HAP-1 (cell line): ENCODE measurements at regions not wholly inside any gene's neighbourhood (a gene's known extent, or its start where the extent isn't known, plus 50 kb on each side); places are given as distances from the start of the nearest gene placed in this dataset.

Experiments used
- DNase-seq, 2 experiments: peaks; one replicate each; pipeline ENCODE4 v3.0.0-alpha.2; 2016 to 2020; ENCODE audit warnings: low spot score in 2 of 2
- H3K27me3 ChIP-seq: fragments of 250-450 bp; sonication (Bioruptor Pico); 2 replicates; pipeline ENCODE4 v1.5.1; 2020; ENCODE audit warnings: low read depth, mild to moderate bottlenecking, moderate library complexity
- H3K36me3 ChIP-seq: fragments of 250-450 bp; sonication (Bioruptor Pico); replicated peaks from 2 replicates; pipeline ENCODE4 v1.5.1; 2020; ENCODE audit warnings: mild to moderate bottlenecking
- H3K4me1 ChIP-seq: fragments of 250-450 bp; sonication (Bioruptor Pico); 2 replicates; pipeline ENCODE4 v1.5.1; 2020; ENCODE audit warnings: mild to moderate bottlenecking
- H3K4me3 ChIP-seq: fragments of 250-450 bp; sonication (Bioruptor Pico); 2 replicates; pipeline ENCODE4 v1.5.1; 2020; ENCODE audit warnings: mild to moderate bottlenecking, moderate library complexity
- H3K9me3 ChIP-seq: fragments of 250-450 bp; sonication (Bioruptor Pico); 2 replicates; pipeline ENCODE4 v1.5.1; 2020; ENCODE audit warnings: mild to moderate bottlenecking, moderate library complexity
- in situ Hi-C: fragments of 300-500 bp; cut with MboI; formaldehyde crosslinking; loops from 3 replicates; pipeline ENCODE4 v1.14.3; 2020; ENCODE audit warnings: low sequenced_read_pairs, inconsistent platforms, mixed read lengths

DNA sequence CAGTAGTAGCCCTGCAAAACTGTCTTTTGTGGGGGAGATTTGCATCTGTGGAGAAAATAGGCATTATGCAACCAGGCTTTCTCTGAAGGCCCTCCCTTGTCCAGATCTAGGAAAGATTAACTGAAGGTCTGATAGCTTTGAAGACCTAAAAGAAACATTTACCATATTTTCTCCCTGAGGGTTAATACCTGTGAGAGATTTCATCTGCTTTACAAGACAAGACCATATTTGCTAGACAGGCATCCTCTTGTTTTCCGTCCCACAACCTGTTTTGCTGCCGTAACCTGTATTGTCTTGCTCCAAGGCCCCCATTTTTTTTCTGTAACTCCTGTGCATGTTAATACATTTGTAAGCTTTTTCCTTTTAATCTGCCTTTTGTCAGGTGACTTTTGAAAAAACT is 1985.2 kb upstream of the CDH9 start:
- no peak overlapping the region for H3K4me3 ChIP-seq
- no peaks in the 10 kb centered on the region for H3K27me3 ChIP-seq
- DNase-seq, result no peak
- H3K36me3 ChIP-seq, result no peaks in the 10 kb centered on the region
- in situ Hi-C loops, result no loop called here
- no peaks in the 10 kb centered on the region for H3K4me1 ChIP-seq
- H3K9me3 ChIP-seq, result no peaks in the 10 kb centered on the region

DNA sequence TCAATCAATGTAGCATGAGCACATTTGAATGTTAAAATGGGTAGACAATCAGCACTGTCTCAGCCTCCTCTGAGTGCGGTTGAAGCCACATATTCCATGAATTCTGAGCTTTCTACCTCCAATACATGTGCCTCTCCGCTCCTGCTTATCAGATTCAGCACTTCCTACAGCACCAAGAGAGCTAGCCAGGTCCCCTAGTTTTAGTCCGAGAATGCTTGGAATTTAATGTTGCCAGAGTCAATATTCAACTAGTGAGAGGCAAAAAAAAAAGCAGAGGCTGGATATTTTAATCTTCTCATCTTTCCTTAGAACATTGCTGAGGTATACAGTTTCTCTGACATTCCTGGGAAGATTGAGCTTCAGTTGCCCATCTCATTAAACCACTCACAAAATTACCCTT is 1979.1 kb upstream of the CDH9 start:
- H3K27me3 ChIP-seq, result no peaks in the 10 kb centered on the region
- no peak for DNase-seq
- H3K36me3 ChIP-seq, result no peaks in the 10 kb centered on the region
- no peaks in the 10 kb centered on the region for H3K4me1 ChIP-seq
- H3K4me3 ChIP-seq, result no peak overlapping the region
- in situ Hi-C loops, result no loop called here
- H3K9me3 ChIP-seq, result no peaks in the 10 kb centered on the region

DNA sequence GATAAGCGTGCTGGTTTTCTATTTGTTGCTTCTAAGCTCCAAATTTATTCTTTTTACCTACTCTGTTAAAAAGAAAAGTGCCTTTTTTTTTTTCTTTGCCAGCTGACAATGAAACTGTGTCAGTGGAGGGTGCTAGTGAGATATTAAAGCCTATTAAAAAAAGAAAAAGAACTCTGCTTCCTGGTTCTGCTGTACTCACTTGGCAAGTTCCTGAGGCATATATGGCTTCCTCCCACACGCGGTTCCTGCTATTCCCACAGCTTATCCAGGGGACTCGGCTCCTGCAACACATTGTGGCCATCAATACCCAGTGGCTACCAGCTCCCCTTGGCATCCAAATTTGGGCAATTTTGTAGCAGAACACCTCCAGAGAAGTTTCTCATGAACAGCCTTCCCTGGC is 1977.7 kb upstream of the CDH9 start:
- no peaks in the 10 kb centered on the region for H3K9me3 ChIP-seq
- H3K4me3 ChIP-seq, result no peak overlapping the region
- DNase-seq, result no peak
- H3K36me3 ChIP-seq, result no peaks in the 10 kb centered on the region
- H3K27me3 ChIP-seq, result no peaks in the 10 kb centered on the region
- in situ Hi-C loops, result no loop called here
- H3K4me1 ChIP-seq, result no peaks in the 10 kb centered on the region

DNA sequence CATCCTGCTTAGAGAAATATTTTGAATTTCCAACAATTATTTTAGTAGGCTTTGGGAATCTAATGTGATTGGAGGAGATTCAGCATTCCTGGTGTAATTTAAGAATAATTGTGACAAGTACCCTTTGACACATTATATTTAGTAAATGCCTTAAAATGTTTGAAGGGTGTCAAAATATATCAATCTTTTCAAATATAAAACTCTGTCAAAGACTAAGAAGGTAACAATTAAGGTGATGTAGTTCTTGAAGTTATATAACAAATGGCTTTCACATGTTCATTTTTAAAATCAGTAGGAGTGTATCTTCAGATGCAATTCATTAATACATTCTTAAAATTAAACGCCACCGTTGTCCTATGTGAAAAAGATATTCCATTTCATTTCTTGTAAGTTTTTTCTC is 1977.1 kb upstream of the CDH9 start:
- Histone ChIP-seq H3K27me3 (no peaks in the 10 kb centered on the region), H3K4me1 (no peaks in the 10 kb centered on the region), H3K4me3 (no peak overlapping the region), H3K9me3 (no peaks in the 10 kb centered on the region), H3K36me3 (no peaks in the 10 kb centered on the region)
- no peak for DNase-seq
- in situ Hi-C loops, result no loop called here

DNA sequence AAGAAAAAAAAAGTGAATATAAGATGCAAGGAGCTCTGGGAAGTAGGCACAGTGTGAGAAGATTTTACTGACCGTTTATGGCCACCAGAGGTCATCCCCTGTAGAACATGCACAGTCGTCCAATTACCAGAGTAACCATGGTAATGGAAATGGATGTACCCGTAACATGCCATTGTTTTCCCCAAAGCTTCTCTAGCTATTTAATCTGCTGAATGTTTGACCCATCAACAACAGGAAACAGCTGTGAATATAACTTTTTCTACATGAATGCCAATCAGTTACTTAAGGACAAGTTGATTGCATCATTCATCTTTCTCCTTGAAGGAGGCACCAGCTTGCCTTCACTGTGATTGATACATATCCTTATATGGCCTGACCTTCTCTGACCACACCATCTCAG is 1967.0 kb upstream of the CDH9 start:
- no peaks in the 10 kb centered on the region; the same call in 1 of the 2 replicates for H3K4me1 ChIP-seq
- in situ Hi-C loops, result no loop called here
- H3K9me3 ChIP-seq, result no peaks in the 10 kb centered on the region
- DNase-seq, result peak; percentile 28 to 47
- H3K36me3 ChIP-seq, result no peaks in the 10 kb centered on the region
- H3K27me3 ChIP-seq, result no peaks in the 10 kb centered on the region
- no peak overlapping the region for H3K4me3 ChIP-seq

DNA sequence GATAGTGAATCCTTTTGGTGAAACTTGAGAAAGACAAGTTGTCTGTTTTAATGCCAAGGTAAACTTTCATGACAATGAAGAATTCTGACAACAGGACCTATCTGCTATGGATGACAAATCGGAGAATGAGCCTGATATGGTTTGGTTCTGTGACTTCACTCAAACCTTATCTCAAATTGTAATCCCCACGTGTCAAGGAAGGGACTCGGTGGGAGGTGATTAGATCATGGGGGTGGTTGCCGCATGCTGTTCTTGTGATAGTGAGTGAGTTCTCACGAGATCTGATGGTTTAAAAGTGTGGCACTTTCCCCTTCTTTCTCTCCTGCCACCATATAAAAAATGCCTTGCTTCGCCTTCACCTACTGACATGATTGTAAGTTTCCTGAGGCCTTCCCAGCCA is 1964.1 kb upstream of the CDH9 start:
- no peaks in the 10 kb centered on the region for H3K27me3 ChIP-seq
- in situ Hi-C loops, result no loop called here
- no peaks in the 10 kb centered on the region; the same call in 1 of the 2 replicates for H3K4me1 ChIP-seq
- no peaks in the 10 kb centered on the region for H3K9me3 ChIP-seq
- H3K36me3 ChIP-seq, result no peaks in the 10 kb centered on the region
- H3K4me3 ChIP-seq, result no peak overlapping the region
- DNase-seq, result no peak

DNA sequence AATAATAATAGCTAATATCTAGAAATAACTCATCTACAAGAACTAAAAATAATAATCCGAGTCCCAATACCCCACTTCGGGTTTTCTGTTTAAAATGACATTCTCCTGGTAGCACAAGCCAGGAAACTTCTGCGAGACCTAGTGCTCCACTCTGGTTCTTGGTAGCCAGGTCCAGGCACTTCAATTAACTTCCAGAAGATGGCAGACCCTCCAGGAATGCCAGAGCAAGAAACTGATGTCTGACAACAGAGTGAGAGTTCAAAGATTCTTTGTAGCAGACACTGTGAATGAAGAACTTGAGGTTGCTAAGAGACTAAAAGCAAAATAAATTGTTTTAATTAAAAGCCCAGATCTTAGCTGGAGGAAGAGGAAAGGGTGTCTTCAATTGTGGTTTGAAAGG is 1963.3 kb upstream of the CDH9 start:
- Histone ChIP-seq H3K9me3 (no peaks in the 10 kb centered on the region), H3K27me3 (no peaks in the 10 kb centered on the region), H3K36me3 (no peaks in the 10 kb centered on the region), H3K4me3 (no peak overlapping the region), H3K4me1 (no peaks in the 10 kb centered on the region; the same call in 1 of the 2 replicates)
- in situ Hi-C loops, result no loop called here
- DNase-seq, result peak; percentile 4 to 13

DNA sequence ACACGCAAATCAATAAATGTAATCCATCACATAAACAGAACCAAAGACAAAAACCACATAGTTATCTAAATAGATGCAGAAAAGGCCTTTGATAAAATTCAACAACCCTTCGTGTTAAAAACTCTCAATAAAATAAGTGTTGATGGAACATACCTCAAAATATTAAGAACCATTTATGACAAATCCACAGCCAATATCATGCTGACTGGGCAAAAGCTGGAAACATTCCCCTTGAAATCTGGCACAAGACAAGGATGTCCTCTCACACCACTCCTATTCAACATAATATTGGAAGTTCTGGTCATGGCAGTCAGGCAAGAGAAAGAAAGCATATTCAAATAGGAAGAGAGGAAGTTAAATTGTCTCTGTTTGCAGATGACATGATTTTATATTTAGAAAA is 1946.3 kb upstream of the CDH9 start:
- no peak for DNase-seq
- Histone ChIP-seq H3K27me3 (no peaks in the 10 kb centered on the region), H3K9me3 (peaks cover 6% of the 10 kb centered on the region; the same call in 1 of the 2 replicates), H3K4me3 (no peak overlapping the region), H3K36me3 (no peaks in the 10 kb centered on the region), H3K4me1 (no peaks in the 10 kb centered on the region)
- in situ Hi-C loops, result no loop called here

DNA sequence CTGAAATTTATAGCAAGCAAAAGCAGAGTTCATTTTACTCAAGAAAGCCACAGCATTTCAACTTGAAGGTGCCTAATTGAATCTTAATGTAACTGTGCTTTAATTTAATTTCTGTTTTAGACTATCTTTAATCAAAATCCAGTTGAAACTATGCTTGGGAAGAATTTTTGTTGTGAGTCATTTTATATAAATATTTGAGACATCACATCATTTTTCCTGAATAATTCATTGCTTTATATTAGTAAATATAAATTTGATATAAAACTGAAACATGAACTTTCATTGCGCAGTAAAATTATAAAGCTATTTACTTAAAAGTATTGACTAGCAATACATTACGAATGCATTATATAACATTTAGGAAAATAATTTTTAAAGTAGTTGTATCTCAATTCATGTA is 1937.1 kb upstream of the CDH9 start:
- no peak for DNase-seq
- Histone ChIP-seq H3K4me1 (no peaks in the 10 kb centered on the region), H3K36me3 (no peaks in the 10 kb centered on the region), H3K4me3 (no peak overlapping the region), H3K27me3 (no peaks in the 10 kb centered on the region), H3K9me3 (no peaks in the 10 kb centered on the region)
- in situ Hi-C loops, result no loop called here

DNA sequence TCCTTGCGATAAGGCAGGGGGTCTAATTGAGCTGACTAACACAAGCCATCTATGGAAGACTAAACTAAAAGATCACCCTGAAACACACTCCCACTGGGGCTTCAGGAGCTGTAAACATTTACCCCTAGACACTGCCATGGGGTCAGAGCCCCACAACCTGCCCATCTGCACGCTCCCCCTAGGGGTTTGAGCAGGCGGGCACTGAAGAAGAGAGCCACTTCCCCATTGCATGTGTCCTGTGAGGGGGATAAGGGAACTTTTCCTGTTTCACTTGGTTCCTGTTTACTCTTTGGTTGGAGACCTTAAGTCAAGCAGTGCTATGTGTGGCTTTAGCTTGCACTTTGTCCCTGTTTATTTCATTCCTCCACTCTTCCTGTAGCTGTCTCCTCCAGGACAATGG is 1929.5 kb upstream of the CDH9 start:
- H3K4me3 ChIP-seq, result no peak overlapping the region
- no peak for DNase-seq

DNA sequence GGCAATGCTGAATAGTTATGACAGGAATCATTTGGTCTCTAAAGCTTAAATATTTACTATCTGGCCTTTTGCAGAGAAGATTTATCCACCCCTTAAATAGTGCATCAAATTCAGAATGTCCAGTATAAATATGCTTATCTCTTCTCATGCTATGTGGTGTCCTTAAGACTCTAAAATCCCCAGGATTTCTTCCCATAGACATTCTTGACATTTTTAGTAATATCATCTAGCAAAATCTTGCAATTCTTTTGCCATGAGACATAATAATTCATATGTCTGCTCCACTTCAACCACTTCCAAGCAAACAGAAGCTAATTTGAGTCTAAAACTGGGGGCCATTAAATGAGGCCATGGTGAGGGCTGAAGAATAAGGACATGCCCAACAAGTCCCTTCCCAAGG is 1923.4 kb upstream of the CDH9 start:
- Histone ChIP-seq H3K36me3 (no peaks in the 10 kb centered on the region), H3K4me3 (no peak overlapping the region), H3K27me3 (no peaks in the 10 kb centered on the region), H3K9me3 (no peaks in the 10 kb centered on the region), H3K4me1 (no peaks in the 10 kb centered on the region)
- in situ Hi-C loops, result no loop called here
- DNase-seq, result no peak

More for the DNA sequence above, 1929.5 kb upstream of the CDH9 start:
- no peaks in the 10 kb centered on the region for H3K36me3 ChIP-seq
- H3K9me3 ChIP-seq, result no peaks in the 10 kb centered on the region
- in situ Hi-C loops, result no loop called here
- no peaks in the 10 kb centered on the region for H3K4me1 ChIP-seq
- H3K27me3 ChIP-seq, result no peaks in the 10 kb centered on the region

DNA sequence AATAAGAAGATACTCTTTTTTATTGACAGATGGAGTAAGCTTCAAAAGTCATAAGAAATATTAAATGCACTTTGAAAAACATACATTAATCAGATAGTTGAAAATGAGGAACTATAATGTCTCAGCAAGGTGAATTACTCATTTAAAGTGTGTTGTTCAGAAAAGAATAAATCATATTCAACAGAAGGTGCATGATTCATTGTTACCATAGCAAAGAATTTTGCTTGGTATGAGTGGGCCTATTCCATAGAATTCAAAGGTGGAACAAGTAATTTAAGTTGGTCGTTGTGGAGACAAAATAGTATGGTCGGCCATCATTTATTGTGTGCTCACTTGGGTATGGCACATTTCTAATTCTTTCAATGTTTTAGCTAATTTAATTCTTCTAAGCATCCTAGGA is 1920.2 kb upstream of the CDH9 start:
- Histone ChIP-seq H3K36me3 (no peaks in the 10 kb centered on the region), H3K4me1 (no peaks in the 10 kb centered on the region; the same call in 1 of the 2 replicates), H3K27me3 (no peaks in the 10 kb centered on the region), H3K9me3 (no peaks in the 10 kb centered on the region), H3K4me3 (no peak overlapping the region)
- in situ Hi-C loops, result no loop called here
- no peak for DNase-seq

DNA sequence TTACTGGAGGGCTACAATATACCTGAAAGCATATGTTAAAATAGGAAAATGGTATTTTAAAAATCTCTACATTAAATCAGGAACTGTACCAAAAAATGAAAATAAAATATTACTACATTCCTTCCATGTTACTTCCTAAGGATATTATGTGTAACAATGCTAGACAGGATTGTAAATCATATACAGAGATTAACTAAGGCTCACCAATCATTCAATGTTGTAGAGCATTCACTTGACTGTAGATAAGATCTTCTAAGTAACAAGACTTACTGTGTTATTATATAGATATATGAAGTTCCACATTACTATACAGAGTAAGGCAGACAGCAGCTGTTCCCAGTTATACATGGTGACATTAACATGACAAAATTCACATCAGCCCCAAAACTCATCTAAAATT is 1919.1 kb upstream of the CDH9 start:
- peak in 1 of 2 experiments; percentile 2 for DNase-seq
- H3K27me3 ChIP-seq, result no peaks in the 10 kb centered on the region
- H3K4me3 ChIP-seq, result no peak overlapping the region
- no peaks in the 10 kb centered on the region for H3K36me3 ChIP-seq
- no peaks in the 10 kb centered on the region; the same call in 1 of the 2 replicates for H3K4me1 ChIP-seq
- in situ Hi-C loops, result no loop called here
- H3K9me3 ChIP-seq, result no peaks in the 10 kb centered on the region

DNA sequence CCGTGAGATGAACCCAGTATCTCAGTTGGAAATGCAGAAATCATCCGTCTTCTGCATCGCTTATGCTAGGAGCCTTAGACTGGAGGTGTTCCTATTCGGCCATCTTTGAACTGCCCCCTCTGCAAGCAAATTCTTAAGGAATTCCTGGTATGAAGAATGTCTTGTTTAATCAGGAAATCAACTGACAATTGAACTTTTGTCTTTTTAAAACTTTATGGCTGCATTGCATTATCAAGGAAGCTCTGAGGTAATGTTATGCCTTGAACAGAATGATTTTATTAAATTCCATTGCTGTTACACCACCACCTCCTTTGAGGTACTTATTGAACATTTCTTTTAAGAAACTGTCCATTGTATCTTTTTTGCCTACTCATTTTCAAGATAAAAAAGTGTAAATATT is 1915.7 kb upstream of the CDH9 start:
- Histone ChIP-seq H3K4me1 (no peaks in the 10 kb centered on the region; the same call in 1 of the 2 replicates), H3K27me3 (no peaks in the 10 kb centered on the region), H3K36me3 (no peaks in the 10 kb centered on the region), H3K9me3 (no peaks in the 10 kb centered on the region), H3K4me3 (no peak overlapping the region)
- in situ Hi-C loops, result no loop called here
- DNase-seq, result peak in 1 of 2 experiments; percentile 16

DNA sequence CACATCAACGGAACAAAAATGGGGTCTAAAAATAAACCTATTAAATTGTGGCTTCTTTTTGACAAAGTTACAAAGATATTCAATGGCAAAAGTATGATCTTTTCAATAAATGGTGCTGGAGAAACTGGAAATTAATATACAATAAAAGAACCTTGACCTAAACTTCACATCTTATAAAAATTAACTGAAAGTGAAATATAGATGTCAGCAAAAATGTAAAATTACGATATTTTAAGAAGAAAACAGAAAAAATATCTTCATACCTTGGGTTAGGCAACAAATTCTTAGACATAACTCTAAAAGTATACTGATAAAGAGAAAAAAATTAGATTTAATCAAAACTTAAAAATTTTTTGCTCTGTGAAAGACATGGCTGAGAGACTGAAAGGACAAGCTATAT is 1909.5 kb upstream of the CDH9 start:
- in situ Hi-C loops, result no loop called here
- no peak for DNase-seq
- H3K4me1 ChIP-seq, result no peaks in the 10 kb centered on the region

More for the DNA sequence above, 1909.5 kb upstream of the CDH9 start:
- Histone ChIP-seq H3K9me3 (no peaks in the 10 kb centered on the region), H3K27me3 (no peaks in the 10 kb centered on the region), H3K36me3 (no peaks in the 10 kb centered on the region), H3K4me3 (no peak overlapping the region)
